Fibroblast of skin of left biceps (primary cell): ENCODE measurements at regions not wholly inside any gene's neighbourhood (a gene's known extent, or its start where the extent isn't known, plus 50 kb on each side); places are given as distances from the start of the nearest gene placed in this dataset.
"Not testable (repeated sequence)": the region's sequence is repeated elsewhere in the genome, so short reads cannot be mapped to it uniquely, and the experiment has no call there.

ENCODE experiments used
- DNase-seq, 2 experiments: peaks; one replicate each; pipeline ENCODE4 v3.0.0-alpha.2; 2013; ENCODE audit warnings: low read depth in 2 of 2

GRCh38 chr6:76553256-76553655 lies 480.8 kb upstream of the IMPG1 start:
- no peak for DNase-seq

- no peak for DNase-seq
Measured at GRCh38 chr6:76552268-76552667, 479.8 kb upstream of the IMPG1 start.

- no peak for DNase-seq
Measured at GRCh38 chr6:76533661-76534060, 461.2 kb upstream of the IMPG1 start.

GRCh38 chr6:76532647-76533046 lies 460.2 kb upstream of the IMPG1 start:
- DNase-seq = no peak

GRCh38 chr6:76518443-76518842 lies 446.0 kb upstream of the IMPG1 start:
- no peak for DNase-seq

- no peak for DNase-seq
Measured at GRCh38 chr6:76516924-76517323, 444.5 kb upstream of the IMPG1 start.

- no peak for DNase-seq
Measured at GRCh38 chr6:76510489-76510888, 438.0 kb upstream of the IMPG1 start.

GRCh38 chr6:76509397-76509796 lies 436.9 kb upstream of the IMPG1 start:
- DNase-seq = no peak

- no peak for DNase-seq
Measured at GRCh38 chr6:76506808-76507207, 434.3 kb upstream of the IMPG1 start.

GRCh38 chr6:76495909-76496308 lies 423.4 kb upstream of the IMPG1 start:
- no peak for DNase-seq

- DNase-seq = not testable (repeated sequence)
Measured at GRCh38 chr6:76491376-76491775, 418.9 kb upstream of the IMPG1 start.

GRCh38 chr6:76490456-76490855 lies 418.0 kb upstream of the IMPG1 start:
- DNase-seq = no peak

GRCh38 chr6:76481101-76481500 lies 408.6 kb upstream of the IMPG1 start:
- no peak for DNase-seq

GRCh38 chr6:76472858-76473257 lies 400.4 kb upstream of the IMPG1 start:
- no peak for DNase-seq

GRCh38 chr6:76466286-76466685 lies 393.8 kb upstream of the IMPG1 start:
- no peak for DNase-seq

- DNase-seq = no peak
Measured at GRCh38 chr6:76465410-76465809, 392.9 kb upstream of the IMPG1 start.

- no peak for DNase-seq
Measured at GRCh38 chr6:76453270-76453669, 380.8 kb upstream of the IMPG1 start.

GRCh38 chr6:76451926-76452709 lies 379.7 kb upstream of the IMPG1 start:
- DNase-seq = no peak

- no peak for DNase-seq
Measured at GRCh38 chr6:76448109-76448508, 375.6 kb upstream of the IMPG1 start.

- DNase-seq = no peak
Measured at GRCh38 chr6:76441875-76442274, 369.4 kb upstream of the IMPG1 start.

GRCh38 chr6:76439811-76440210 lies 367.3 kb upstream of the IMPG1 start:
- DNase-seq = no peak

GRCh38 chr6:76438768-76439167 lies 366.3 kb upstream of the IMPG1 start:
- DNase-seq = no peak

GRCh38 chr6:76435174-76435573 lies 362.7 kb upstream of the IMPG1 start:
- DNase-seq = no peak
